ENCODE measurements at regions not wholly inside any gene's neighbourhood (a gene's known extent, or its start where the extent isn't known, plus 50 kb on each side); places are given as distances from the start of the nearest gene placed in this dataset.

GRCh38 chr6:44699082-44699481 is 311.6 kb downstream of the CDC5L start:
- Histone ChIP-seq H3K36me3 (no peaks in the 10 kb centered on the region), H3K9me3 (no peaks in the 10 kb centered on the region), H3K27me3 (replicated peaks in 1 of 7) (peaks cover 0 to 4% (median 0%) of the 10 kb centered on the region in 7 donors), H3K27ac (no peak overlapping the region), H3K4me3 (no peak overlapping the region), H3K4me1 (no peaks in the 10 kb centered on the region)
- intact Hi-C loops (cut with DNase I; ENCODE audit: low total_unique reads): no loop called here
- 80 to 100% (median 92%) methylated on average over 1 of the region's 1 CpG for WGBS, 5 donors
- no peak for DNase-seq
- TF ChIP-seq POLR2A (IDR thresholded peaks at IDR 0.05) (no peak), POLR2AphosphoS5 (IDR thresholded peaks at IDR 0.05) (no peak), CTCF (IDR thresholded peaks at IDR 0.05 in 8 of 11, conservative IDR thresholded peaks at IDR 0.05 in 3 of 11) (no peak)

- H3K36me3 ChIP-seq: no peaks in the 10 kb centered on the region
- H3K27ac ChIP-seq: no peak overlapping the region
- H3K4me1 ChIP-seq: no peaks in the 10 kb centered on the region
- TF ChIP-seq CTCF (IDR thresholded peaks at IDR 0.05 in 8 of 11, conservative IDR thresholded peaks at IDR 0.05 in 3 of 11) (no peak), POLR2AphosphoS5 (IDR thresholded peaks at IDR 0.05) (no peak), POLR2A (IDR thresholded peaks at IDR 0.05) (no peak)
- DNase-seq: no peak
- no peaks in the 10 kb centered on the region for H3K9me3 ChIP-seq
- intact Hi-C loops (cut with DNase I; ENCODE audit: low total_unique reads): no loop called here
- WGBS, 5 donors: 67 to 99% (median 90%) methylated on average over 2 of the region's 2 CpGs
- no peak overlapping the region for H3K4me3 ChIP-seq
- peaks cover 0 to 4% (median 0%) of the 10 kb centered on the region in 7 donors for H3K27me3 ChIP-seq (replicated peaks in 1 of 7)
Measured at GRCh38 chr6:44699851-44700250, 312.3 kb downstream of the CDC5L start.

DNA sequence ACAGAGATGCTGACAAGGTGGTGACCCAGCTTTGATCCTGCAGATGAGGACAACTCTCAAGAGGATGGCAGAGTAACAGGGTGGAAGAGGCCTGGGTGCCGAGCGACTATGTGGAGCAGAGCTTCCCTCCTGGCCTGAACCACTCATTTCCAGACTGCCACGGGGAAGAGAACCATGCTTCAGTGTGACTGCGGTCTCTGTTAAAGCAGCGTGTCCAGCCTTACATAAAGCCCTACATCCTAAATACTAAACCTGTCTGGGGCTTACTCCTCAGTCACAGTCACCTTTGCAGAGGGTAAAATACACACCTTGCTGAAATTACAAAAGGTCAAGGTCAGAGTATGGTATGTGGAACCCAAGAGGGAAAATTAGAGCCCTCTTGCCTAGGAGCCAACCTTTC is 312.9 kb downstream of the CDC5L start:
- intact Hi-C loops (cut with DNase I; ENCODE audit: low total_unique reads): no loop called here
- WGBS, 5 donors: 91 to 100% (median 91%) methylated on average over 1 to 5 of the region's 5 CpGs
- no peaks in the 10 kb centered on the region for H3K36me3 ChIP-seq

GRCh38 chr6:44701038-44701636 is 313.6 kb downstream of the CDC5L start:
- Histone ChIP-seq H3K4me3 (no peak overlapping the region), H3K9me3 (no peaks in the 10 kb centered on the region), H3K27ac (no peak overlapping the region), H3K36me3 (no peaks in the 10 kb centered on the region), H3K27me3 (replicated peaks in 1 of 7) (peaks cover 0 to 4% (median 0%) of the 10 kb centered on the region in 7 donors), H3K4me1 (no peaks in the 10 kb centered on the region)
- no peak for DNase-seq
- 75 to 86% (median 82%) methylated on average over 9 to 11 of the region's 11 CpGs for WGBS, 5 donors
- intact Hi-C loops (cut with DNase I; ENCODE audit: low total_unique reads): no loop called here
- TF ChIP-seq POLR2A (IDR thresholded peaks at IDR 0.05) (no peak), CTCF (IDR thresholded peaks at IDR 0.05 in 8 of 11, conservative IDR thresholded peaks at IDR 0.05 in 3 of 11) (no peak), POLR2AphosphoS5 (IDR thresholded peaks at IDR 0.05) (no peak)

More for the DNA sequence above, 312.9 kb downstream of the CDC5L start:
- H3K27ac ChIP-seq: no peak overlapping the region
- TF ChIP-seq POLR2AphosphoS5 (IDR thresholded peaks at IDR 0.05) (no peak), POLR2A (IDR thresholded peaks at IDR 0.05) (no peak)
- no peaks in the 10 kb centered on the region for H3K9me3 ChIP-seq
- no peak for DNase-seq
- peaks cover 0 to 4% (median 0%) of the 10 kb centered on the region in 7 donors for H3K27me3 ChIP-seq (replicated peaks in 1 of 7)
- no peaks in the 10 kb centered on the region for H3K4me1 ChIP-seq
- no peak overlapping the region for H3K4me3 ChIP-seq
